Stimulated activated naive B cell treated with anti-CD40 and anti-IgM and Interleukin-4, amounts not matched to agents 10 μg/mL and 1 μg/mL and 100 μg/mL, for 72 hours (primary cell): ENCODE measurements at regions not wholly inside any gene's neighbourhood (a gene's known extent, or its start where the extent isn't known, plus 50 kb on each side); places are given as distances from the start of the nearest gene placed in this dataset.
"Not testable (repeated sequence)": the region's sequence is repeated elsewhere in the genome, so short reads cannot be mapped to it uniquely, and the experiment has no call there.

Experiments used
- ATAC-seq, 2 donors: fragments of 150-1000 bp; cut with Tn5 transposase; replicated peaks; 2 replicates each; pipeline ENCODE4 v1.10.0; 2021; ENCODE audit warnings: moderate library complexity in 1 of 2
- DNase-seq: peaks from one replicate; pipeline ENCODE4 v3.0.0; 2021
- H3K27ac Mint-ChIP-seq: one replicate; pipeline ENCODE4 v1.8.0; 2022; ENCODE audit warnings: mild to moderate bottlenecking, mixed read lengths
- H3K27me3 Mint-ChIP-seq, 2 donors: one replicate each; pipeline ENCODE4 v1.8.0; 2022; ENCODE audit warnings: mixed read lengths in 2 of 2
- H3K36me3 Mint-ChIP-seq, 2 donors: one replicate each; pipeline ENCODE4 v1.8.0; 2022; ENCODE audit warnings: mixed read lengths in 2 of 2, mild to moderate bottlenecking in 1 of 2
- H3K4me1 Mint-ChIP-seq, 2 donors: one replicate each; pipeline ENCODE4 v1.8.0; 2022; ENCODE audit warnings: mixed read lengths in 2 of 2, mild to moderate bottlenecking in 1 of 2
- H3K4me3 Mint-ChIP-seq, 2 donors: one replicate each; pipeline ENCODE4 v1.8.0; 2022; ENCODE audit warnings: mild to moderate bottlenecking in 2 of 2, mixed read lengths in 2 of 2, moderate library complexity in 1 of 2
- H3K9me3 Mint-ChIP-seq, 2 donors: one replicate each; pipeline ENCODE4 v1.8.0; 2022; ENCODE audit warnings: mixed read lengths in 2 of 2, mild to moderate bottlenecking in 1 of 2

GRCh38 chr19:28575816-28576215, 637.1 kb downstream of the UQCRFS1 start:
- Mint-ChIP-seq H3K27ac (no peak overlapping the region), H3K36me3 (no peaks in the 10 kb centered on the region), H3K9me3 (peaks cover 0 to 3% of the 10 kb centered on the region in 2 donors), H3K4me1 (no peaks in the 10 kb centered on the region), H3K4me3 (no peak overlapping the region), H3K27me3 (peaks cover 17 to 23% of the 10 kb centered on the region in 2 donors)
- ATAC-seq (no peak), DNase-seq (no peak)

- not testable (repeated sequence) for H3K4me1 Mint-ChIP-seq, H3K4me3 Mint-ChIP-seq, H3K9me3 Mint-ChIP-seq, DNase-seq, ATAC-seq, H3K27ac Mint-ChIP-seq, H3K36me3 Mint-ChIP-seq
- peaks cover 12 to 19% of the 10 kb centered on the region in 2 donors for H3K27me3 Mint-ChIP-seq
These were observed 637.6 kb downstream of the UQCRFS1 start for GRCh38 chr19:28575312-28575711.

GRCh38 chr19:28574212-28574611, 638.7 kb downstream of the UQCRFS1 start:
- peaks cover 0 to 3% of the 10 kb centered on the region in 2 donors for H3K9me3 Mint-ChIP-seq
- no peak for ATAC-seq

GRCh38 chr19:28569132-28570131, 643.5 kb downstream of the UQCRFS1 start:
- DNase-seq (no peak), ATAC-seq (no peak)
- Mint-ChIP-seq H3K36me3 (no peaks in the 10 kb centered on the region), H3K4me1 (no peaks in the 10 kb centered on the region), H3K27ac (no peak overlapping the region), H3K9me3 (no peaks in the 10 kb centered on the region), H3K4me3 (no peak overlapping the region), H3K27me3 (peaks cover 10 to 14% of the 10 kb centered on the region in 2 donors)

More at GRCh38 chr19:28574212-28574611, 638.7 kb downstream of the UQCRFS1 start:
- no peaks in the 10 kb centered on the region for H3K36me3 Mint-ChIP-seq
- H3K4me1 Mint-ChIP-seq: no peaks in the 10 kb centered on the region
- peaks cover 12 to 19% of the 10 kb centered on the region in 2 donors for H3K27me3 Mint-ChIP-seq
- no peak overlapping the region for H3K4me3 Mint-ChIP-seq
- no peak for DNase-seq
- no peak overlapping the region for H3K27ac Mint-ChIP-seq

- no peak overlapping the region for H3K4me3 Mint-ChIP-seq
- H3K4me1 Mint-ChIP-seq: no peaks in the 10 kb centered on the region
- no peak for DNase-seq
- H3K9me3 Mint-ChIP-seq: peaks cover 4 to 5% of the 10 kb centered on the region in 2 donors
- H3K27ac Mint-ChIP-seq: no peak overlapping the region
- H3K27me3 Mint-ChIP-seq: peaks cover 19 to 21% of the 10 kb centered on the region in 2 donors
- ATAC-seq: no peak
- H3K36me3 Mint-ChIP-seq: no peaks in the 10 kb centered on the region
These were observed 645.1 kb downstream of the UQCRFS1 start for GRCh38 chr19:28567834-28568233.

- no peak for ATAC-seq
- H3K36me3 Mint-ChIP-seq: no peaks in the 10 kb centered on the region
- peaks cover 4 to 10% of the 10 kb centered on the region in 2 donors for H3K9me3 Mint-ChIP-seq
- H3K27me3 Mint-ChIP-seq: peaks cover 11 to 26% of the 10 kb centered on the region in 2 donors
- no peak for DNase-seq
- no peak overlapping the region for H3K4me3 Mint-ChIP-seq
- H3K4me1 Mint-ChIP-seq: no peaks in the 10 kb centered on the region
- H3K27ac Mint-ChIP-seq: no peak overlapping the region
These were observed 648.7 kb downstream of the UQCRFS1 start for GRCh38 chr19:28563964-28564921.

GRCh38 chr19:28560786-28561185, 652.2 kb downstream of the UQCRFS1 start:
- Mint-ChIP-seq H3K27me3 (peaks cover 11 to 26% of the 10 kb centered on the region in 2 donors), H3K27ac (no peak overlapping the region)
- ATAC-seq: no peak

GRCh38 chr19:28558783-28559182, 654.2 kb downstream of the UQCRFS1 start:
- peaks cover 4 to 10% of the 10 kb centered on the region in 2 donors for H3K9me3 Mint-ChIP-seq
- H3K4me3 Mint-ChIP-seq: no peak overlapping the region
- DNase-seq (no peak), ATAC-seq (no peak)
- H3K4me1 Mint-ChIP-seq: no peaks in the 10 kb centered on the region
- no peaks in the 10 kb centered on the region for H3K36me3 Mint-ChIP-seq
- H3K27me3 Mint-ChIP-seq: peaks cover 10 to 19% of the 10 kb centered on the region in 2 donors
- H3K27ac Mint-ChIP-seq: no peak overlapping the region

More at GRCh38 chr19:28560786-28561185, 652.2 kb downstream of the UQCRFS1 start:
- H3K36me3 Mint-ChIP-seq: no peaks in the 10 kb centered on the region
- DNase-seq: no peak
- H3K9me3 Mint-ChIP-seq: peaks cover 4 to 10% of the 10 kb centered on the region in 2 donors
- no peak overlapping the region for H3K4me3 Mint-ChIP-seq
- no peaks in the 10 kb centered on the region for H3K4me1 Mint-ChIP-seq

- no peaks in the 10 kb centered on the region for H3K36me3 Mint-ChIP-seq
These were observed 656.6 kb downstream of the UQCRFS1 start for GRCh38 chr19:28556371-28556770.

GRCh38 chr19:28555317-28555716, 657.6 kb downstream of the UQCRFS1 start:
- H3K9me3 Mint-ChIP-seq: no peaks in the 10 kb centered on the region
- H3K27me3 Mint-ChIP-seq: peaks cover 5% of the 10 kb centered on the region in 2 donors
- no peaks in the 10 kb centered on the region for H3K36me3 Mint-ChIP-seq
- H3K27ac Mint-ChIP-seq: no peak overlapping the region
- DNase-seq: no peak
- no peak for ATAC-seq
- no peak overlapping the region for H3K4me3 Mint-ChIP-seq
- no peaks in the 10 kb centered on the region for H3K4me1 Mint-ChIP-seq

More at GRCh38 chr19:28556371-28556770, 656.6 kb downstream of the UQCRFS1 start:
- DNase-seq (no peak), ATAC-seq (no peak)
- Mint-ChIP-seq H3K9me3 (no peaks in the 10 kb centered on the region), H3K4me1 (no peaks in the 10 kb centered on the region), H3K4me3 (no peak overlapping the region), H3K27ac (no peak overlapping the region), H3K27me3 (peaks cover 5 to 11% of the 10 kb centered on the region in 2 donors)

- H3K36me3 Mint-ChIP-seq: no peaks in the 10 kb centered on the region
- H3K27me3 Mint-ChIP-seq: peaks cover 5% of the 10 kb centered on the region in 2 donors
- H3K4me3 Mint-ChIP-seq: no peak overlapping the region
- DNase-seq: no peak
- H3K27ac Mint-ChIP-seq: no peak overlapping the region
- no peaks in the 10 kb centered on the region for H3K9me3 Mint-ChIP-seq
- no peak for ATAC-seq
- no peaks in the 10 kb centered on the region for H3K4me1 Mint-ChIP-seq
These were observed 658.4 kb downstream of the UQCRFS1 start for GRCh38 chr19:28554321-28555091.

GRCh38 chr19:28553764-28554163, 659.2 kb downstream of the UQCRFS1 start:
- DNase-seq (no peak), ATAC-seq (no peak)
- no peaks in the 10 kb centered on the region for H3K4me1 Mint-ChIP-seq
- H3K36me3 Mint-ChIP-seq: no peaks in the 10 kb centered on the region
- H3K27ac Mint-ChIP-seq: no peak overlapping the region
- peaks cover 5% of the 10 kb centered on the region in 2 donors for H3K27me3 Mint-ChIP-seq
- H3K9me3 Mint-ChIP-seq: no peaks in the 10 kb centered on the region
- no peak overlapping the region for H3K4me3 Mint-ChIP-seq

- no peak for ATAC-seq
- Mint-ChIP-seq H3K4me1 (no peaks in the 10 kb centered on the region), H3K36me3 (no peaks in the 10 kb centered on the region), H3K4me3 (no peak overlapping the region), H3K27me3 (peaks cover 5% of the 10 kb centered on the region in 2 donors), H3K9me3 (no peaks in the 10 kb centered on the region), H3K27ac (no peak overlapping the region)
- no peak for DNase-seq
These were observed 659.9 kb downstream of the UQCRFS1 start for GRCh38 chr19:28553005-28553404.
